ENCODE measurements at regions not wholly inside any gene's neighbourhood (a gene's known extent, or its start where the extent isn't known, plus 50 kb on each side); places are given as distances from the start of the nearest gene placed in this dataset.

GRCh38 chr6:126433927-126434326, 94.0 kb downstream of the CENPW start:
- Histone ChIP-seq H3K4me3 (replicated peaks in 1 of 3) (no peak overlapping the region), H3K9me3 (no peaks in the 10 kb centered on the region), H3K36me3 (no peaks in the 10 kb centered on the region), H3K27me3 (no peaks in the 10 kb centered on the region), H3K4me1 (no peaks in the 10 kb centered on the region), H3K27ac (no peak overlapping the region)
- TF ChIP-seq CTCF (IDR thresholded peaks at IDR 0.05): no peak
- intact Hi-C loops (cut with DNase I): no loop called here
- DNase-seq: no peak

- intact Hi-C loops (cut with DNase I): no loop called here
Measured at GRCh38 chr6:126437205-126437604, 97.3 kb downstream of the CENPW start.

GRCh38 chr6:126439040-126439439, 99.1 kb downstream of the CENPW start:
- Histone ChIP-seq H3K36me3 (no peaks in the 10 kb centered on the region), H3K27ac (no peak overlapping the region), H3K27me3 (no peaks in the 10 kb centered on the region), H3K4me3 (replicated peaks in 1 of 3) (no peak overlapping the region), H3K4me1 (no peaks in the 10 kb centered on the region), H3K9me3 (no peaks in the 10 kb centered on the region)
- no peak for DNase-seq
- WGBS, 2 donors: 60 to 93% methylated on average over 1 of the region's 1 CpG
- intact Hi-C loops (cut with DNase I): no loop called here
- no peak for TF ChIP-seq CTCF (IDR thresholded peaks at IDR 0.05)
- no peak for TF ChIP-seq POLR2A (IDR thresholded peaks at IDR 0.05)

More at GRCh38 chr6:126437205-126437604, 97.3 kb downstream of the CENPW start:
- H3K4me1 ChIP-seq: no peaks in the 10 kb centered on the region
- no peaks in the 10 kb centered on the region for H3K36me3 ChIP-seq
- H3K27me3 ChIP-seq: no peaks in the 10 kb centered on the region
- no peaks in the 10 kb centered on the region for H3K9me3 ChIP-seq
- H3K4me3 ChIP-seq (replicated peaks in 1 of 3): no peak overlapping the region
- TF ChIP-seq CTCF (IDR thresholded peaks at IDR 0.05) (no peak), POLR2A (IDR thresholded peaks at IDR 0.05) (no peak)
- no peak for DNase-seq
- no peak overlapping the region for H3K27ac ChIP-seq

- H3K27ac ChIP-seq: no peak overlapping the region
- 82% methylated on average over 2 of the region's 2 CpGs for WGBS, 2 donors
- no peak overlapping the region for H3K4me3 ChIP-seq (replicated peaks in 1 of 3)
- H3K9me3 ChIP-seq: no peaks in the 10 kb centered on the region
- intact Hi-C loops (cut with DNase I): no loop called here
- no peaks in the 10 kb centered on the region for H3K36me3 ChIP-seq
- H3K4me1 ChIP-seq: no peaks in the 10 kb centered on the region
- H3K27me3 ChIP-seq: no peaks in the 10 kb centered on the region
- TF ChIP-seq CTCF (IDR thresholded peaks at IDR 0.05): no peak
- no peak for TF ChIP-seq POLR2A (IDR thresholded peaks at IDR 0.05)
- DNase-seq: no peak
Measured at GRCh38 chr6:126440923-126441322, 101.0 kb downstream of the CENPW start.

GRCh38 chr6:126444659-126445273, 104.9 kb downstream of the CENPW start:
- Histone ChIP-seq H3K4me3 (replicated peaks in 1 of 3) (no peak overlapping the region), H3K9me3 (no peaks in the 10 kb centered on the region), H3K4me1 (no peaks in the 10 kb centered on the region), H3K27me3 (no peaks in the 10 kb centered on the region), H3K36me3 (no peaks in the 10 kb centered on the region), H3K27ac (no peak overlapping the region)
- no peak for DNase-seq
- no peak for TF ChIP-seq POLR2A (IDR thresholded peaks at IDR 0.05)
- TF ChIP-seq CTCF (IDR thresholded peaks at IDR 0.05): no peak
- intact Hi-C loops (cut with DNase I): no loop called here

Data from thyroid gland (tissue), 4 donors.